CD4-positive, alpha-beta T cell treated with Interleukin-17A for 1 hour (primary cell): ENCODE measurements at regions not wholly inside any gene's neighbourhood (a gene's known extent, or its start where the extent isn't known, plus 50 kb on each side); places are given as distances from the start of the nearest gene placed in this dataset.

ENCODE experiments used
- DNase-seq: peaks from one replicate; pipeline ENCODE4 v3.0.0-alpha.2; 2020

GRCh38 chr10:113326160-113327111 lies 226.4 kb upstream of the HABP2 start:
- DNase-seq, result no peak

GRCh38 chr10:113329121-113329596 lies 223.7 kb upstream of the HABP2 start:
- DNase-seq, result no peak

GRCh38 chr10:113331961-113332360 lies 220.9 kb upstream of the HABP2 start:
- DNase-seq, result no peak

- DNase-seq, result no peak
Measured at GRCh38 chr10:113333313-113333712, 219.5 kb upstream of the HABP2 start.

- DNase-seq, result no peak
Measured at GRCh38 chr10:113335592-113335991, 217.3 kb upstream of the HABP2 start.

GRCh38 chr10:113336549-113337130 lies 216.2 kb upstream of the HABP2 start:
- no peak for DNase-seq

- DNase-seq, result no peak
Measured at GRCh38 chr10:113337142-113337541, 215.7 kb upstream of the HABP2 start.

- no peak for DNase-seq
Measured at GRCh38 chr10:113339121-113339520, 213.7 kb upstream of the HABP2 start.

GRCh38 chr10:113340282-113340681 lies 212.6 kb upstream of the HABP2 start:
- DNase-seq, result no peak

- no peak for DNase-seq
Measured at GRCh38 chr10:113341138-113341537, 211.7 kb upstream of the HABP2 start.

- DNase-seq, result no peak
Measured at GRCh38 chr10:113345826-113346624, 206.8 kb upstream of the HABP2 start.

- DNase-seq, result no peak
Measured at GRCh38 chr10:113347508-113347907, 205.3 kb upstream of the HABP2 start.

GRCh38 chr10:113348694-113349093 lies 204.2 kb upstream of the HABP2 start:
- DNase-seq, result no peak

- no peak for DNase-seq
Measured at GRCh38 chr10:113350311-113351040, 202.4 kb upstream of the HABP2 start.

GRCh38 chr10:113354711-113355110 lies 198.1 kb upstream of the HABP2 start:
- no peak for DNase-seq

- DNase-seq, result no peak
Measured at GRCh38 chr10:113356794-113357680, 195.8 kb upstream of the HABP2 start.

GRCh38 chr10:113357681-113358300 lies 195.1 kb upstream of the HABP2 start:
- DNase-seq, result no peak

- DNase-seq, result no peak
Measured at GRCh38 chr10:113359655-113360054, 193.2 kb upstream of the HABP2 start.

- DNase-seq, result no peak
Measured at GRCh38 chr10:113360870-113361269, 192.0 kb upstream of the HABP2 start.

GRCh38 chr10:113362645-113363091 lies 190.2 kb upstream of the HABP2 start:
- DNase-seq, result no peak

GRCh38 chr10:113364227-113364626 lies 188.6 kb upstream of the HABP2 start:
- DNase-seq, result no peak
